ENCODE measurements at regions not wholly inside any gene's neighbourhood (a gene's known extent, or its start where the extent isn't known, plus 50 kb on each side); places are given as distances from the start of the nearest gene placed in this dataset.
A peak's percentile ranks its signal among the peaks of the same experiment; 100 is the strongest.
"Not testable (repeated sequence)": the region's sequence is repeated elsewhere in the genome, so short reads cannot be mapped to it uniquely, and the experiment has no call there.

- DNase-seq: no peak
Observed at GRCh38 chr6:76837564-76837963, 625.7 kb downstream of the HTR1B start.

- no peak for DNase-seq
Observed at GRCh38 chr6:76835695-76836094, 627.6 kb downstream of the HTR1B start.

- DNase-seq: no peak
Observed at GRCh38 chr6:76835293-76835692, 628.0 kb downstream of the HTR1B start.

- no peak for DNase-seq
Observed at GRCh38 chr6:76834399-76834798, 628.9 kb downstream of the HTR1B start.

- DNase-seq: no peak
Observed at GRCh38 chr6:76831299-76831698, 632.0 kb downstream of the HTR1B start.

GRCh38 chr6:76823578-76823977, 639.7 kb downstream of the HTR1B start:
- not testable (repeated sequence) for DNase-seq

GRCh38 chr6:76818451-76818850, 644.8 kb downstream of the HTR1B start:
- no peak for DNase-seq

- DNase-seq: no peak
Observed at GRCh38 chr6:76817429-76817828, 645.9 kb downstream of the HTR1B start.

- DNase-seq: no peak
Observed at GRCh38 chr6:76814496-76815458, 648.5 kb downstream of the HTR1B start.

- DNase-seq: no peak
Observed at GRCh38 chr6:76810286-76810685, 653.0 kb downstream of the HTR1B start.

- DNase-seq: no peak
Observed at GRCh38 chr6:76803038-76803580, 660.2 kb downstream of the HTR1B start.

GRCh38 chr6:76792394-76792793, 670.9 kb downstream of the HTR1B start:
- DNase-seq: peak in 1 of 2 experiments; percentile 2

GRCh38 chr6:76790881-76791280, 672.4 kb downstream of the HTR1B start:
- no peak for DNase-seq

GRCh38 chr6:76790045-76790796, 673.1 kb downstream of the HTR1B start:
- DNase-seq: no peak

- DNase-seq: no peak
Observed at GRCh38 chr6:76789580-76789979, 673.7 kb downstream of the HTR1B start.

- no peak for DNase-seq
Observed at GRCh38 chr6:76788155-76788554, 675.1 kb downstream of the HTR1B start.

- DNase-seq: no peak
Observed at GRCh38 chr6:76779068-76779467, 684.2 kb downstream of the HTR1B start.

- DNase-seq: no peak
Observed at GRCh38 chr6:76776876-76777275, 686.4 kb downstream of the HTR1B start.

- no peak for DNase-seq
Observed at GRCh38 chr6:76774781-76775384, 688.4 kb downstream of the HTR1B start.

- no peak for DNase-seq
Observed at GRCh38 chr6:76772951-76773350, 690.3 kb downstream of the HTR1B start.

GRCh38 chr6:76771059-76771634, 692.1 kb downstream of the HTR1B start:
- no peak for DNase-seq

- no peak for DNase-seq
Observed at GRCh38 chr6:76770281-76770680, 693.0 kb downstream of the HTR1B start.

- no peak for DNase-seq
Observed at GRCh38 chr6:76768556-76768955, 694.7 kb downstream of the HTR1B start.

Data from SW 1271 (cell line).